ENCODE measurements at regions not wholly inside any gene's neighbourhood (a gene's known extent, or its start where the extent isn't known, plus 50 kb on each side); places are given as distances from the start of the nearest gene placed in this dataset.

DNA sequence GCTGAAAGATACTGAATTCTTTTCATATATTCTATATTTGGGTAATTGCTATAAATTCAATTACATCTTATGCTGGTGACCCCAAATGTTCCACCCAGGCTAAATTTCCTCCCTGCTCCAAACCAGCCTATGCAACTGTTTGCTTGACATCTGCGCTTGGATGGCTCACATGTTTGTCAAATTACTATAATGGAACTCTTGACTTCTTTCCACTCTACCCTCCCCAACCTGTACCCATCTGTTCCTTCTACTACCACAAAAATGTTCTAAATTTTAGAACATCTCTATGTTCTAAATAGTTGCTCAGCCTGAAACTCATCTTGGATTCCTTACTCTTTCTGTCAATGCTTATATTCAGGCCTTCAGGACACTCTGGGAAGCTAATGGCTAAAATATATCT, 249.9 kb upstream of the SMIM30 start:
- 100% methylated on average over 1 of the region's 1 CpG for WGBS (ENCODE audit: insufficient coverage)
- Histone ChIP-seq H3K4me1 (ENCODE audit: control insufficient read depth in 1 of 2, insufficient read depth in 2 of 2, low read length in 2 of 2) (no peaks in the 10 kb centered on the region), H3K79me2 (ENCODE audit: insufficient read depth, low read length) (no peaks in the 10 kb centered on the region), H3K4me2 (replicated peaks; ENCODE audit: extremely low read depth, low read length, poor library complexity, severe bottlenecking) (no peak overlapping the region), H2AFZ (ENCODE audit: insufficient read depth, low read depth, low read length, poor library complexity, severe bottlenecking) (no peak overlapping the region), H3K9me3 (replicated peaks in 1 of 2; ENCODE audit: control insufficient read depth in 1 of 2, insufficient read depth in 1 of 2, low read length in 2 of 2) (no peaks in the 10 kb centered on the region), H3K9ac (ENCODE audit: insufficient read depth, low read length, poor library complexity, severe bottlenecking) (no peak overlapping the region), H3K27ac (ENCODE audit: low read depth in 1 of 2, low read length in 2 of 2) (no peak overlapping the region), H3K4me3 (replicated peaks in 1 of 3; ENCODE audit: low read depth in 2 of 3, low read length in 3 of 3) (no peak overlapping the region), H4K20me1 (ENCODE audit: insufficient read depth, low read length) (no peaks in the 10 kb centered on the region), H3K27me3 (ENCODE audit: control insufficient read depth in 2 of 2, insufficient read depth in 2 of 2, low read length in 2 of 2) (no peaks in the 10 kb centered on the region), H3K36me3 (replicated peaks in 1 of 2; ENCODE audit: control insufficient read depth in 1 of 2, insufficient read depth in 2 of 2, low read length in 2 of 2) (no peaks in the 10 kb centered on the region)
- Mint-ChIP-seq H3K9me3 (peaks cover 0 to 3% (median 2%) of the 10 kb centered on the region in 7 donors), H3K27ac (no peak overlapping the region), H3K27me3 (ENCODE audit: low read depth in 3 of 3) (peaks cover 0 to 2% (median 0%) of the 10 kb centered on the region in 3 donors), H3K36me3 (no peaks in the 10 kb centered on the region), H3K4me1 (no peaks in the 10 kb centered on the region), H3K4me3 (no peak overlapping the region)
- no peak for TF ChIP-seq CTCF (IDR thresholded peaks at IDR 0.05)
- intact Hi-C loops (cut with micrococcal nuclease) = no loop called here
- DNase-seq = no peak

GRCh38 chr7:113367041-113367586, 248.8 kb upstream of the SMIM30 start:
- H3K36me3 ChIP-seq (replicated peaks in 1 of 2; ENCODE audit: control insufficient read depth in 1 of 2, insufficient read depth in 2 of 2, low read length in 2 of 2) = no peaks in the 10 kb centered on the region
- intact Hi-C loops (cut with micrococcal nuclease) = no loop called here
- Mint-ChIP-seq H3K9me3 (peaks cover 0 to 5% (median 2%) of the 10 kb centered on the region in 7 donors), H3K36me3 (no peaks in the 10 kb centered on the region), H3K27me3 (ENCODE audit: low read depth in 3 of 3) (peaks cover 0 to 2% (median 0%) of the 10 kb centered on the region in 3 donors), H3K27ac (no peak overlapping the region), H3K4me1 (no peaks in the 10 kb centered on the region), H3K4me3 (no peak overlapping the region)
- H3K4me1 ChIP-seq (ENCODE audit: control insufficient read depth in 1 of 2, insufficient read depth in 2 of 2, low read length in 2 of 2) = no peaks in the 10 kb centered on the region
- no peaks in the 10 kb centered on the region for H4K20me1 ChIP-seq (ENCODE audit: insufficient read depth, low read length)
- no peak overlapping the region for H3K4me2 ChIP-seq (replicated peaks; ENCODE audit: extremely low read depth, low read length, poor library complexity, severe bottlenecking)
- H3K79me2 ChIP-seq (ENCODE audit: insufficient read depth, low read length) = no peaks in the 10 kb centered on the region
- no CpG with 5 or more reads among the region's 3 CpGs for WGBS (ENCODE audit: insufficient coverage)
- no peak overlapping the region for H3K27ac ChIP-seq (ENCODE audit: low read depth in 1 of 2, low read length in 2 of 2)
- no peaks in the 10 kb centered on the region for H3K27me3 ChIP-seq (ENCODE audit: control insufficient read depth in 2 of 2, insufficient read depth in 2 of 2, low read length in 2 of 2)
- no peak for TF ChIP-seq CTCF (IDR thresholded peaks at IDR 0.05)
- DNase-seq = no peak
- no peak overlapping the region for H2AFZ ChIP-seq (ENCODE audit: insufficient read depth, low read depth, low read length, poor library complexity, severe bottlenecking)
- H3K4me3 ChIP-seq (replicated peaks in 1 of 3; ENCODE audit: low read depth in 2 of 3, low read length in 3 of 3) = no peak overlapping the region
- no peak overlapping the region for H3K9ac ChIP-seq (ENCODE audit: insufficient read depth, low read length, poor library complexity, severe bottlenecking)
- no peaks in the 10 kb centered on the region for H3K9me3 ChIP-seq (replicated peaks in 1 of 2; ENCODE audit: control insufficient read depth in 1 of 2, insufficient read depth in 1 of 2, low read length in 2 of 2)

Measured in CD14-positive monocyte (primary cell).